ENCODE measurements at regions not wholly inside any gene's neighbourhood (a gene's known extent, or its start where the extent isn't known, plus 50 kb on each side); places are given as distances from the start of the nearest gene placed in this dataset.
"Not testable (repeated sequence)": the region's sequence is repeated elsewhere in the genome, so short reads cannot be mapped to it uniquely, and the experiment has no call there.

DNA sequence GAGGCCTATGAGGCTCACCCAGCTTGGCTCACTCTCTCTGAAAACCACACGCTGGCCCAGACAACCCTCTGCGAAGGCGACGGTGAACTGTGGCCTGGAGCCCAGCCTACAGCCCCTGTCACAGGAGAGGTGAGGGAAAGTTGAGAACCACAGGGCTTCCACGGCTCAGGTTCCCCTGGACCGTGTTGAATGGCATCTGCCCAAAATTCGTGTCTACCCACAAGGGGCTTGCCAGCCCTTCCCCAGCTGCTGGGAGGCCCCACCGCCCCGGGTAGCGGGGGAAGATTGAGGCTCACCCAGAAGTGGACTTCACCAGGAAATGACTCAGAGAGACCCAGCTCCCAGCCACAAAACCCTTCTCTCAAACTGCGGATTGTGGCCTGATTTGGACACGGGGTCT, 197.1 kb downstream of the CTTN start:
- no peak for ATAC-seq (ENCODE audit: poor library complexity)
- intact Hi-C loops (cut with DNase I), result no loop called here
- peak; percentile 24 for DNase-seq

DNA sequence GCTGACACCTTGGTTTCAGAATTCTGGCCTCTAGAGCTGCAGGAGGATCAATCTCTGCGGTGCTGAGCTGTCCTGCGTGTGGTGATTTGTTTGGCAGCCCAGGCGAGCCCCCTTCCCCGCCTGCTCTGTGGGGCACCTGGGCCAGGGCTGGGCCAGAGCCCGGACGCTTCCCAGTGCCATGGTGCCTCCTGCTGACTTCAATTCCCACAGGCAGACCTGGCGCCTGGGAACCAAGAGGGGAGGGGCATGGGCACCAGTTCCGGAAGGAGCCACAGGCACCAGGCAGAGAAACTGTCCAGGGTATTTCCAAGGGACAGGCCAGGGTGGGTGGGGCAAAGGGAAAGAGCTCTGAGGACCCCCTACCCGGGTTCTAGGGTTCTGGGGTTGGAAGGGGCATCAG, 197.8 kb downstream of the CTTN start:
- ATAC-seq (ENCODE audit: poor library complexity) (no peak), DNase-seq (no peak)
- intact Hi-C loops (cut with DNase I), result no loop called here

DNA sequence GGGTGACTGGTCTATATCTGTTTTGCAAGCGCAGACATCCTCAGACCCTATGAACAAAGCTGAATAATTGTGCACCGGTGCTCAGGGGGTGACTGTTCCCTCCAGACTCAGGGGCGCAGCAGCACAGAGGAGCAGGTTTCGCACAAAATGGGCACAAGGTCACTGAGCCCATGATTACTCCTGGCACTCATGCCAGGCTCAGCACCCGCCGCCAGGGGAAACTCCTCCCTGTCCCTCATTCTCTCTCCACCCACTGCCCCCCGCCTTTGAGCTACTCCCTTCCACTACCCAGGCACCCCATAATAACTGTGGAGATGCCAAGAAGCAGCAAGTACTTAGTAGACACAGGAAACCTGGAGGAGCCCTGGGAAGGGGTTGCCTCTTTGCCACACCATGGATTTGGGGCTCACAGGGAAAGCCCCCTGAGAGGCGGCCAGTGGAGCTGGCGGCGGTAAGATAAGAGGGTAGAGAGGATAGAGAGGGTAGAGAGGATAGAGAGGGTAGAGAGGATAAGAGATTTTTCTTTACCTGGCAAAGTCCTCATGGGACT, 198.8 kb downstream of the CTTN start:
- DNase-seq (no peak), ATAC-seq (ENCODE audit: poor library complexity) (no peak)
- intact Hi-C loops (cut with DNase I), result no loop called here

DNA sequence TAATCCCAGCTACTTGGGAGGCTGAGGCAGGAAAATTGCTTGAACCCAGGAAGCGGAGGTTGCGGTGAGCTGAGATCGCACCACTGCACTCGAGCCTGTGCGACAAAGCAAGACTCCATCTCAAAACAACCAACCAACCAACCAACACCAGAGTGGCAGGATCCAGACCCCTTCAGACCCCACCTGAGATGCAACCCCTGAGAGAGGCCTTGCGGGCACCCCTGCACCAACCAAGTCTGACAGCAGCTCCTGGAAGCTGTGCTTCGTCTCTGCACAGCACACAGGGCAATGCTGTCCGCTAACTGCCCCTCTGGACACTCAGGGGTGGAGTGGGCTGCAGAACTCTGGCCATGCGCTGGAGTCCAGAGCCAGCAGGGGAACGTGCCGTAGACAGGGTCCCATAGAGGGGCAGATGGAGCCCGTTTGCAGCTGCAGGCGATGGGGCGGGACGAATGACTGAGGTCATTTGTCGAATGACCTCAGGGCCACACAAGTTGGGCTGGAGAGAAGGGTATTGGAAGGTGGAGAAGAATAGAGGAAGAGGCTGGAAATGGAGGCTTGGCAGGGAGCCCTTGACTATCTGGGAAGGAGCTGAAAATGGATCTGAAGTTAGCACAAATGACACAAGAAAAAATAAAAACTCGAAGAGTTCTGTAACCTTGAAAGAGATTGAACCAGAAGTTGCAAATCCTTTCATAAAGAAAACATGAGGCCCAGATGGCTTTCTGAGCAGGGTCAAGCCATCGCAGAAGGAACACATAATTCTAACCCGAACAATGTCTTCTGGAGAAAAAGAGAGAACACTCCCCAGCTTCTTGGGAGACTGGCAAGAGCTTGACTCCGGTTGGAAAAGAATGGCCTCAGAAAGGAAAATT, 199.7 kb downstream of the CTTN start:
- ATAC-seq (ENCODE audit: poor library complexity), result no peak
- intact Hi-C loops (cut with DNase I), result no loop called here

DNA sequence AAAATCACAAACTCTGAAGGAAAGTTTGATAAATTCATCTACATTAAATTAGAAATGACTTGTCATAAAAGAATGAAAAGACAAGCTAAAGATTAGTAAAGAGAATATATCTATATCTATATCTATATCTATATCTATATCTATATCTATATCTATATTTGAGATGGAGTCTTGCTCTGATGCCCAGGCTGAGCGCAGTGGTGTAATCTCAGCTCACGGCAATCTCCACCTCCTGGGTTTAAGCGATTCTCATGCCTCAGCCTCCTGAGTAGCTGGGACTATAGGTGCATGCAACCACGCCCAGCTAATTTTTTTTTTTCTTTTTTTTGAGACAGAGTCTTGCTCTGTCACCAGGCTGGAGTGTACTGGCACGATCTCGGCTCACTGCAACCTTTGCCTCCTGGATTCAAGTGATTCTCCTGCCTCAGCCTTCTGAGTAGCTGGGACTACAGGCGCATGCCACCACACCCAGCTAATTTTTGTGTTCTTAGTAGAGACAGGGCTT, 202.6 kb downstream of the CTTN start:
- DNase-seq; ATAC-seq (ENCODE audit: poor library complexity); intact Hi-C loops (cut with DNase I): not testable (repeated sequence)

More for the DNA sequence above, 199.7 kb downstream of the CTTN start:
- DNase-seq, result no peak

DNA sequence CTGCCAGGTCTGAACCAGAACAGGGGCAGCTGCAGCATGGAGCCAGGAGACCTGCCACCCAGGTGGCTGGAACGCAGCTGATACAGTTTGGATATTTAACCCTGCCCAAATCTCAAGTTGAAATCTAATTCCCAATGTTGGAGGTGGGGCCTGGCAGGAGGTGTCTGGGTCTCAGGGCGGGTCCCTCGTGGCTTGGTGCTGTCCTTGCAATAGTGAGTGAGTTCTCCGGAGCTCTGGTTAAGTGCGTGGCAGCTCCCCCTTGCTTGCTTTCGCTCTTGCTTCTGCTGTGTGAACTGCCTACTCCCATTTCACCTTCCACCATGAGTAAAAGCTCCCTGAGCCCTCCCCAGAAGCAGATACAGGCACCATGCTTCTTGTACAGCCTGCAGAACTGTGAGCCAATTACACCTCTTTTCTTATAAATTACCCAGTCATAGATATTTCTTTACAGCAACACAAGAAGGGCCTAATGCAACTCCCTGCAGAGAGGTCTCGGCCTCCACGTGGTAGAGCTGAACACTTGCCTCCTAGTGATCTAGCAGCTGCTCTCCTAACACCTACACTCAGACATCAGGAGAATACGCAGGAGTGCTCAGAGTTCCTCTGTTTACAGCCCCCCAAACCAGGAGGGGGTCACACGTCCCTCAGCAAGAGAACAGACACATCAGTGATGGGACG, 203.7 kb downstream of the CTTN start:
- no peak for DNase-seq
- intact Hi-C loops (cut with DNase I), result no loop called here

DNA sequence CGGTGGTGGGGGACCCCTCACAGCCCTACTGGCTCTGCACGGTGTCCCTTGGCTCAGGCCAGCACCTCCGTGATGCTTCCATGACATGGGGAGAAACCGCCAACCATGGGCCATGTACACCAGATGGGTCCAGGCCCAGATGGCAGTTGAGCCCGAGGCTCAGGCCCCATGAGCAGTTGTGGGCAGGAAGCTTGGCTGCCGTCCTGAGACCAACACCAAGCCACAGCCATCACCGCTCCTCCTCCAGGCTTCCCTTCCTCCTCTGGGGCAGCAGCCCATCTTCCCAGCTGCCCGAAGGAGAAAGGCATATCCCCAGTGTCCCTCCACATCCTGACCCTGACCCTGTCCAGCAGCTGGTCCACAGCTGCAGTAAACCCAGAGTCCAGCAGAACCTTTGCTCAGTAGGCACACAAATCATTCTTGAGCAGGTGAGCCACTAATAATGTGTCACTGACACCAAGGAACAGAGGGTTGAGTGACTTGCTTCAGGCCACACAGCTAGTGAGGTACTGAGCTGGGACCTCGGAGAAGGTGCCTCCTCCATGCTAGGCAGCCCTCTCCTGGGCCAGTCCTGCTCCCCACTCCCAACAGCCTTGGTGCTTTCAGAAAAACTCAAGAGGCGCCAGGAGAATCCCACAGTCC, 204.9 kb downstream of the CTTN start:
- no peak for DNase-seq
- intact Hi-C loops (cut with DNase I), result no loop called here

More for the DNA sequence above, 203.7 kb downstream of the CTTN start:
- ATAC-seq (ENCODE audit: poor library complexity), result no peak

DNA sequence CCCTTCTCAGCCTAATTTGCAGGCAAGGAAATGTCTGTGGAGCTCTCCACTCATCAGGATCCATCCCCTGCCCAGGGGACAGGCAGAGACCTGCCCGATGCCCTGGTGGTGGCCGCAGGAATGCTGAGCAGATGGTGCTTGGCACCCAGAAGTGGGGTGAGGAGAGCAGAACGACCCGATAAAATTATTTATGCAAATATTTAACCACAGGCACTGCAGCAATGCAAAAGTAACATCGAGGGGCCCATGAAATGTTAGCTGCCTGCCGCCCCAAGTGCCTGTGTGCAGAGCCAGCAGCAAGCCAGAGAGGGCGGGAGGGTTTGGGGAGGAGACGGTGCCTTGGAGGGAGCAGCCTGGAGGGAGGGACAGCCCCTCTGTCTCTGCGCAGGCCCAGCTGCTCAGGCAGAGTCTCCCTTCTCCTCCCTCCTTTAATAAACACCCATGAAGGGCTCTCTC, 205.5 kb downstream of the CTTN start:
- no peak for DNase-seq
- ATAC-seq (ENCODE audit: poor library complexity), result no peak
- intact Hi-C loops (cut with DNase I), result no loop called here

More for the DNA sequence above, 204.9 kb downstream of the CTTN start:
- no peak for ATAC-seq (ENCODE audit: poor library complexity)

DNA sequence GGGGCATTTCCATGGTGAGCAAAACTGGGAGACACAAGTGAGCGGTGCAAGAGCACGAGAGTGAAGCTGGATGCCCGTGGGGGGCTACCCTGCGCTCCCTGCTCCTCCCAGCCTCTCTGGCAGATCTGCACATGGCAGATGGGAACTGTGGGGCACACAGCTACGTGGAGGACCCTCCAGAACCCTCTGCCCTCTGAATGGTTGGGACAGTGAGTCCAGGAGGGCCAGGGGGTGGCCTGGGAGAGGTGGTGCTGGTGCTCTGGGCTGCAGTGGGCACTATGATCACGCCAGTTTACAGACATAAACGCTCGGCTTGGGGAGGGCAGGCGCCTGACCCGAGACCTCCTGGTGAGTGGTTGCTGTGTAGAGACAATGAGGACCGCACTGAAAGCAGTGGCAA, 205.9 kb downstream of the CTTN start:
- no peak for ATAC-seq (ENCODE audit: poor library complexity)
- DNase-seq, result no peak
- intact Hi-C loops (cut with DNase I), result no loop called here

DNA sequence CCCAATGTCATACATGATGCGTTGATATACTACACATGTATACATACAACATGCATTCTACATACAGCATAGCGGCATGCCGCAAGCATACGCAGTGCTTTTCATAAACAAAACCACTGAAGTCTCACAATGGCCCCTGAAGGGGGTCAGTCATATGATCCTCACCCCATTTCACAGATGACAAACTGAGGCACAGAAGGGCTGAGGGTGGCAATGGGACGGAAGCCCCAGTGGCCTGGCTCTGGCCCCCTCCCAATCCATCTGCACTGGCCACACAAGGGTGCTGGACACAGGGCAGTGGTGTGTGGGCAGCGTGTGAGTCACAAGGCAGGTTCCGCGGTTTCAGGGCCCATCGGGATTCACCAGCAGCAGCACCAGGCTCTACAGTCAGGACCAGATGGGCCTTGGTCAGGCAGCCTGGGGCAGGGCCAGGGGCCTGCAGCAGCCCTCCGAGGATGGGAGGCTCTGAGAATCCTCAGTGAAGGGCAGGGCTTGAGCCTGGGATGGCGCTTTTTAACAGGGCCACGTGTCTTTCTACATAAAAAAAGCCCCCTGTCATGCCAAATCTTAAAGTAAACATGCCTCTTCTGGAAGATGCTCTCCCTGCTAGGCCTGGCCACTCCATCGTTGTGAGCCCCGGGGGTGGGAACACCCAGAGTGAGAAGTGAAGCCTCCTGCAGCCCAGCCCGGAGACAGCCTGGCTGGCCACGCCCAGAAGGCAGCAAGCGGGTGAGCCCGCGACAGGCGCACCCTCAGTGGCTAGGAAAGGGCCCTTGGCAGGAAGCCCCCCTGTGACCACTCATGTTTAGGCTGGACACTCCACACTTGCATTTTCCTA, 206.5 kb downstream of the CTTN start:
- intact Hi-C loops (cut with DNase I), result no loop called here
- DNase-seq, result no peak
- no peak for ATAC-seq (ENCODE audit: poor library complexity)

DNA sequence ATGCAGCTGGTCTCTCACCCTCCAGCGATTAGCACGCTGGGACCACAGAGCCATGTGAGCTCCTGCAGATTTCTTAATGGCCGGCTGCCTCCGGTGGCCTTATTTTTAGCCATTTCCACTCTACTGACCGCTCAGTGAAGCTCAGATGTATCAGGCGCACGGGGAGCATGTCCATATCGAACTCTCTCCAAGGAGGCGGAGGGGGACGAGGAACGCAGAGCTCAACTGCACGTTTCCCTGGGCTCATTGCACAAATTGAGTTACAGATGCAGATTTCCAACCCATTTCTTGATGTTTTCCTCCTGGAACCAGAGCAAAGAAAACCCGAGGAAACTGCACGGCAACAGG, 207.1 kb downstream of the CTTN start:
- ATAC-seq (ENCODE audit: poor library complexity), result no peak
- intact Hi-C loops (cut with DNase I), result no loop called here
- DNase-seq, result no peak

DNA sequence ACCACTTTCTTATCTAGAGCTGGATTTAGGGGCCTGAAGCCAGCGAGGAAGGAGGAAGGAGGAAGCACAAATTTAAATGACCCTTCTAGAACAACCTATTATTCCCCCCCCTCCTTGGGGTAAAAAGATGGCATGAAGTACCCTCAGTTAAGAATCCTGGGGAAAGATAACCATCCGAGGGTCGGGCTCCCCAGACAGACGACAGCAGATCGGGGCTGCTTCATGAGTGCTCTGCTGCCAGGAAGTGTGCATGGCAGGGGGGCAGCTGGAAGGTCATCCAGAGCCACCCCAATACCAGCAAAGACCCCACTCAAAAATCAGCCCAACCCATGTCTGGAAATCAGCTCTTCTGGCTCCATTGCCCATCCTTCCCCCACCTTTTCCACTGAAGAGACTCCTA, 207.5 kb downstream of the CTTN start:
- no peak for ATAC-seq (ENCODE audit: poor library complexity)
- intact Hi-C loops (cut with DNase I), result no loop called here
- DNase-seq, result no peak

DNA sequence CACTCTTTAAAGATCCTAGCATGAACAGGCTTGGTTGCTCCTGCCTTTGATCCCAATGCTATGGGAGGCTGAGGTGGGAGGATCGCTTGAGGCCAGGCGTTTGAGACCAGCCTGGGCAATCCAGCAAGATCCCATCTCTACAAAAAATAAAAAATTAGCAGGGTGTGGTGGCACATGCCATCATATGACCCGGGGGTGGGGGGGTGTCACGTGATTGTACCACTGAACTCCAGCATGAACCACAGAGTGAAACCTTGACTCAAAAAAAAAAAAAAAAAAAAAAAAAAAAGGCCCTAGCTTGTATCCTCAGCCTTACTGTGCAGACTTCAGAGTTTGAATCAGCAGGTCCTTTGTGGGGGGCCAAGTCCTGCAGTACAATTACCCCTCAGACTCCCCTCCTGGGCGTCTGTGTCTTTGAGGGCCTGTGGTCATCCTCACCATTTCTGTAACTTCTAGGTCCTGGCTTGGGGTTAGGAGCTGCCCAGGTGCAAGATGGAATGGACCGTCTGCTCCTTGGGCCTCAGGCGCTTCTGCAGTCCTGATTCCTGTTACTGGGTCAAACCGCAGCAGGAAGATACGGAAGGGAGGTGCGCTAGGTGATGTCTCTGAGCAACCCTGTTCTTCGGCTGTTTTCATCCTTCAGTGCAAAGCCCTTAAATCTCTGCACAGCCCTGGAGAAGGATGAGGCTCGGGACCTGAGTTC, 208.1 kb downstream of the CTTN start:
- ATAC-seq (ENCODE audit: poor library complexity) (no peak), DNase-seq (no peak)
- intact Hi-C loops (cut with DNase I), result no loop called here

DNA sequence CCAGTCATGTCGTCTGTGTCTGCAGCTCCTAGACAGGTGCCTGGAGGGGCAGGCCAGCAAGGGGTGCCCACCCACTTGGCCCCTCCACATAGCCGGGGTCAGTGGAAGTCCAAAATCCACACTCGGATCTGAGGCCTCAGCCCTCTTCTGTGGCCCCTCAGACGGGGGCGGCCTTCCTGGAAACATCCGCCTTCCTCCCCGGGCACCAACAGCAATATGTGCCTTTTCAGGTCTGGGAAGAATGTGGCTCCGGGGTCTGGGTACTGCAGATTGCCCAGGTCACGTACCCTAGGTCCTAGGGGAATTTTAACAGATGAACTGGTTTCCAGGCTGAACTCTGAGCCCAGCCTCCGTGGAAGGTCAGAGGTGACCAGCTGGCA, 208.6 kb downstream of the CTTN start:
- DNase-seq, result no peak
- intact Hi-C loops (cut with DNase I), result no loop called here

DNA sequence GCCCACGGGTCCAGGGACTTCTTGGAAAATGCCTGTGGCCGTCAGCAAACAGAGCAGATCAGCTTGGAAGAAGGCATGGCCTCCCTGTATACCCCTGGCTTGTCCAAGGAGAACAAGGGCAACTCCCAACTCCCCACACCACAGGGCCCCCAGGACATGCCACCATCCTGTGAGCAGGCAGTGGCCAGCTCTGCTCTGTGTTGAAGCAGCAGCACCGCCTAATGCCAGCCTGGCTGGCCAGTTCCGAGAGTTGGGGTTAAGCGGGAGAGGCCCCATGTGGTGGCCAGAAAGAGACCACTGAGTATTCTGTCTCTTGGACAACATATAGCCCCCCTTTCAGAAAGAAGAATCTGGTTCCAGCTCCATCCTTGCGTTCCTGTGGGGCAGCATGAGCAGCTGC, 209.2 kb downstream of the CTTN start:
- intact Hi-C loops (cut with DNase I), result no loop called here
- ATAC-seq (ENCODE audit: poor library complexity) (no peak), DNase-seq (no peak)

More for the DNA sequence above, 208.6 kb downstream of the CTTN start:
- no peak for ATAC-seq (ENCODE audit: poor library complexity)

DNA sequence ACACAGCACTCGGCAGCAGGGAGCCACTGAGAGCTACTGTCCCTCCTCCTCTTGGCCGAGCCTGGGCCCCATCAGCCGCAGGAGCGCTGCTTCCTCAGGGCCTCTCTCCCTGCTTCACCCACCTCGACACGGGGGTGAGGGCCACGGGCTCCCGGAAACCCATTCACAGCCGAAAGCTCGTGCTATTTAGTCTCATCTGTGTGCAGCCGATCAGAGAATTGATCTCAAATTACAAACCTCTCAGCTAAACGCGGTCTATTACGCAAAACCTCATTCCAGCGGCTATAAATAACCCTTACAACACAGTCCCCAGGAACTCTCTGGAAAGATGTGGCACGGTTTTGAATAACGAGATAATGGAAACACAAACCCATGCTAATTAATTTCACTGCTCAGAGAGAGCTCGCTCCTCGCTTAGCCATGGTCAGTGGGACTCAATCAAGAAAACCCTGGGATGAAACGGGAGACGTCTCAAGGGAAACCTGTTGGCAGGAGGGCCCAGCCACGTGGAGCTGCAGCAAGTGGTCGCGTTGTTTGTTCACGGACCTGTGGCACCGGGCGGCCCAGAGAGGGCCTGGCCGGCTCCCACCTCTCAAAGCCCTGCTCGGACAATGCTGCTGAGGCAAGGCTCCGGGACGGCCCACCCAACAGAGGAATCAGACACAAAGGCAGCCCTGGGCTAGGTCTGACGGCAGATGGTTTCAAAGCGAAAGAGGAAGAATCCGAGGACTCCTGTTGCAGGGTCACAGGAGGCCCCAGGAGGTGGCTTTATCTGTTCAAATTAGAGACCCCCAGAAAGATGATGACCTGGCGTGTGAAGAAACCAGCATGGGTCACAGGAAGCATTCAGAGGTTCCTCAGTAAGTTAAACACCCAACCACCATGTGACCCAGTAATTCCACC, 210.5 kb downstream of the CTTN start:
- DNase-seq, result no peak
- intact Hi-C loops (cut with DNase I), result no loop called here
- peak; percentile 20 for ATAC-seq (ENCODE audit: poor library complexity)
